ENCODE measurements at regions not wholly inside any gene's neighbourhood (a gene's known extent, or its start where the extent isn't known, plus 50 kb on each side); places are given as distances from the start of the nearest gene placed in this dataset.

- DNase-seq: no peak
Measured at GRCh38 chr11:114880442-114880841, 202.1 kb downstream of the NXPE2 start.

GRCh38 chr11:114883472-114883871 lies 205.1 kb downstream of the NXPE2 start:
- no peak for DNase-seq

DNA sequence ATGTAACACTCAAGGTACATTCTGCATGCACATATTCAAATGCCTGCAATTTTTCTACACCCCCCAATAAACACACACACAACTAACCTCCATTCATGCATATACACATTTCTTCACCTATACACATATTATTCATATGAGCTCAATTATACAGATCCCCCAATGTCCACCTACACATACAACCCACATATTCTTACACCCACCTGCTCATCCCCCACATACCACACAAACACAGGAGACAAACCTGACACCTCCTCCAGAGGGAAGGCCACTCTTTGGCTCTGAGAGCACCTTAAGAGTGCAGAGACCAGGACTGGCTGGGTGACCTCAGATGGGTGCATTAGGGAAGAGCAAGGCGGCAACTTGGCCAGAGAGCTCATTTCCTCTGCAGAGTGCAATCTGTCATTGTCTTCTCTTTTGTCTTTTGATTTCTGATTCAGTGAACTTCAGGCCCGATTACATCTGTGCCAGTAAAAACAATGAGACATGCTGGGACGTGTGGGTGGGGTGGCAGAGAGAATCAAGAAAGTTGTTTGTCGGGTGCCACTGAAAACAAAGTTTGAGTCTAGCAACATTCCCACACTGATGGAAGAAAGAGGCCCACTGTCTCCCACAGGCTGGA lies 208.4 kb downstream of the NXPE2 start:
- no peak for DNase-seq

GRCh38 chr11:114889594-114890011 lies 211.3 kb downstream of the NXPE2 start:
- DNase-seq: no peak

GRCh38 chr11:114890038-114890437 lies 211.7 kb downstream of the NXPE2 start:
- no peak for DNase-seq

DNA sequence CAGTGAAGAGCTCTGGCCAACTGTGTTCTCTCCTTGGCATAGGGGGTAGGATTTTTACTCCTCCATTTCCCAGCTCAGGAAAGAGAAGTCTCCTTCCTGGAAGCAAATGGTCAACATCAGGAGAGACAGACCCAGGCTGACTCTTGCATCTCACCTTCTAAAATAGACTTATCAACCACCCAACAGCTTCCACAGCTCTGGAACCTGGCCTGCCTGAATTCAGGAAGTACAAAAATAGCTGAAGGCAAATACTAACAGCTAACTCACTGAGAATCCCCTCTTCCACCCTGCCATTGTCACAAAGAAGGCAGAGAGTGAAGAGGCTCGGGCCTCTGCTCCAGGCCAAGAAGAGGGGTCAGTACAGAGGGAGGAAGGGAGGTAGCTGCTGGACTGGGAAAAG lies 213.6 kb downstream of the NXPE2 start:
- DNase-seq: no peak

DNA sequence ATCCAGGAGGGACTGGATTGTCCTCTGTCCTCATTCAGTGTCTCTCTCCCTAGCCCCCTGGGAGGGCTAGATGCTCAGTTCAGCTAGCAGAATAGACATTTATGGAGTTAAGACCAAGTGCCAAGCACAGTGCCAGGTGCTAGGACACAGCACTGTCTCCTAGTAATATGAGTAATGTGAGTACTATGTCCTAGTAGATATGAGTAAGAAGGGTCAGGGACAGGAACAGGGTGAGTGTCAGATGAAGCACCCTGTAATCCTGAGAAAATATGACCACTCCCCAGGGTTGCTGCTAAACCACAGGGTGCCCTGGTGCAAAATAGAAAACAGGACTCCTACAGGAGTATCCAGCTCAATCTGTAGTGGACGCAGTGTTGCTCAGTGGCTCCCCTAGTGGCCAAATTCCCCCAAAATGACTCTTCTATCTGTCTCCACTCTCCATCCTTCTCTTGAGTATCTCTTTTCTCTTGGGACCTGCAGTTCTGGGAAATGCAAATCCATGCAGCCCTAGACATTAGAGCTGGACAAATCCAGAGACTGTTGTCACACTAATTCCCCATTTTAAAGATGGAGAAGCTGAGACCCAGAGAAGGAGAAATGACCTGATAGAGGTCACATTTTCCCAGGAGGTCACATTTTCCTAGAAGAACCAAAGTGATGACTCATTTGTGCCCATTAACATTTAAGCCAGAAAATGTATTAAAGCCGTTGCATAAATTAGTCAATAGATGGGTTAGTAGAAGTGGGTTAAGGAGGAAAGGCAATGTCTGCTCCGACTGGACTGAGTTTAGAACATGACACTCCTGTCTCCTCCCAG lies 214.3 kb downstream of the NXPE2 start:
- peak; percentile 26 for DNase-seq

GRCh38 chr11:114893329-114893728 lies 215.0 kb downstream of the NXPE2 start:
- DNase-seq: no peak

- no peak for DNase-seq
Measured at GRCh38 chr11:114896594-114896993, 218.3 kb downstream of the NXPE2 start.

- no peak for DNase-seq
Measured at GRCh38 chr11:114909866-114910265, 231.5 kb downstream of the NXPE2 start.

- DNase-seq: no peak
Measured at GRCh38 chr11:114912826-114913225, 234.5 kb downstream of the NXPE2 start.

DNA sequence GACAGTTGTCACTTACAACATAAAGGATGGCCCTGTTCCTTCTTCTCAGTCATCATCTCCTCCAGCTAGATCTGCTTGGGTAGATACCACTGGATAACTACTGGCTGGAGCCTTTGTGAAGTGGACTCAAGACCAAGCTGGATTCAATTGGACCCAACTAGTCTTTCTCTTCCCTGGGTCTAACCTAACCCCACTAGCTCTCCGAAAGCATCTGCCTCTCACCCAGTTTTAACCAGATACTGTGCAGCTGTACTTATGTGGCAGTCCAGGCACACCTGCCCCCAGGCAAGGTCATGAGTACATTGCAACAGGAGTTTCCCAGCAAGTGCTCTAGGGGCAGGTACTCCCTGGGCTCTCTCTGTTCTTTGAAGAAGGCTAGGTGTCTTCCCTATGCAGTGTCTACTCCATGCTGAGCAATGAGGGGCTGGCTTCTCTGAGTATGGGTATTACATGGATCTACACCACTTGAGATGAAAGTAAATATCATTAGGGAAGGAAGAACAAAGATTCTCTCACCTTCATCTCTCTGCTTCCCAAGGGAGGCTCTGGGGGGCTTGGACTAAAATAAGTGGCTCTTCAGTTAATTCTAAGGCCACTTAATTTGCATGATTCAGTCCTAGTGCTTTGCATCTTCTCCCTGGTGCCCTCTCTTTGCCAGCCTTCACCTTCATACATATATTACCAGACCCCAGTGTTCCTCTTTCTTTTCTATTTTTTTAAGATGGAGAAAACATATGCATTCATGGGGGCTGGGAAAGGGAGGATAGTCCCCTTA lies 236.1 kb downstream of the NXPE2 start:
- no peak for DNase-seq

GRCh38 chr11:114915871-114916805 lies 237.8 kb downstream of the NXPE2 start:
- no peak for DNase-seq

DNA sequence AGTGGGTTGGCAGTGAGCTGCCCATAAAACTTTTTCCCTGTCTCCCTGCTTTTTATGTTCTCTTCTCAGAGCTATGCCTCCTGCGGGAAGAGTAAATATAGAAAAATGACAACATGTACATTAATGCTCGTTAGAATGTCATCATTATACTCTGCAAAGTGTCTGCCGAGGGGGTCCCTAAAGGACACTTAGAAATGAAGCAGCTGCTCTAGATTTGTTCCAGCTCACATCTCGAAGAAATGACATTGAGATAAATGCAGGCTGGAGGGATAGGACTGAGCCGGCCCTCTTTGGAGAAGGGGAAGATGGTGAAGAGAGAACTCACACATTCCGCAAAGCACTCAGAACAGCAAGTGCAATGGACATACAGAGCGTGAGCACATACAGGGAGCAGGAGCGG lies 240.0 kb downstream of the NXPE2 start:
- peak; percentile 51 for DNase-seq

DNA sequence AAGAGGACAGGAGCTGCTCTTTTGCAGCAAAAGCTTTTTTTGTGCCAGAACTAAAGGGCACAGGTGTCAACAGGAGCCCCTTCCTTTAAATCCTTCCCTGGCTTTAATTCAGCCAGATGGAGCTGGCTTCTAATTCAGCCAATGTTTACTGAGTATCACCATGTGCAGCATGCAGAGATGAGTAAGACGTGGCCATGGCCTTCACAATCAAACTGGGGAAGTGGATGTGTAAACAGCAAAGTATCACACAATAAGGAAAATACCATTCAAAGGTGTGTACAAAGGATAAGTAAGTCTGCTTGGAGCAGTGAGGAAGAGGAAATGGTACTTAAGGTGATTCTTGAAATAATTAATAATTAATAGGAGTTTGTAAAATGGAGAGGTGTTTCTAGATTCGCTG lies 243.4 kb downstream of the NXPE2 start:
- no peak for DNase-seq

DNA sequence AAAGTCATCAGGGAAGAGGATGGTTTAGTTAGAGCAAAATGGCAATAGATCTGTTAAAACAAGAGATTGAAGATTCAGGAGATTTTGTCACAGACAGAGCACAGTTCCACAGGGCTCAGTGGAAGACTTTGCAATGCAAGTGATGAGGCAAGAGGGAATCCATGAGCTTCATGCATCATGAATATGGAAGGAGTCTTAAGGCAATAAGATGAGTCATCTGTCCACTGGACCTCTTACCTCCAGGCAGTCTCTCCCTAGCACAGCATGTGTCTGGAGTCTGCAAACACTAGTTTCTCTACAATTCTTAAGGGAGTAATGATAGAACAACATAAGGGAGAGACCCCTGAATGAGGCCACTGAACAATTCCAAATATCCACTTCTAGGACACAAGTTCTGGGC lies 245.7 kb downstream of the NXPE2 start:
- DNase-seq: no peak

- DNase-seq: no peak
Measured at GRCh38 chr11:114925591-114925990, 247.3 kb downstream of the NXPE2 start.

DNA sequence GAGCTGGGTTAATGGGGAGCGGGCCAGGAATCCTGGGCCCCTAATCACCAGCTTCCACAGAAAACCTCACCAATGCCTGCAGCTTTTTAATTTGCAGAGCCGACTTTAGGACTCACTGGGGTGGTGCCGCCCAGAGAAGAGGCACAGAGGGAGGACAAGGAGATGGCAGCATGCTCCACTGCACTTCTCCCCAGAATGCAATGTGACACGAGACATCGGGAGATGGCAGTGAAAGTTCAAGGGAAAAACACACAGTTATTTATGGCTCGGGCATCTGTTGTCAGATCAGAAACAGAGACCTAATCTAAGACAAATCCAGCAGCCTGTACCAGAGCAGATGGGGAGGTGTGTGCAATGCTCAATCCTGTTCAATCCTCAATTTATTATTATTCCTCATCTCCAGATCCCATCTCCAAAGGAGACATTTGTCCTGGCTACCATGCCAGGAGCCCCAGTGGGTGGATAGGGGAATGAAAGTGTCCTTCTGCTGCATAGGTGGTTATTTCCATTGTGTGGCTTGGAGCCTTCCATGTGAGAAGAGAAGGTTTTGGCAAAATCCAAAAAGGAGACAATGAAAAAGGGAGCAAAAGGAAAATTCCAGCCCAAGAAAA lies 250.0 kb downstream of the NXPE2 start:
- no peak for DNase-seq

DNA sequence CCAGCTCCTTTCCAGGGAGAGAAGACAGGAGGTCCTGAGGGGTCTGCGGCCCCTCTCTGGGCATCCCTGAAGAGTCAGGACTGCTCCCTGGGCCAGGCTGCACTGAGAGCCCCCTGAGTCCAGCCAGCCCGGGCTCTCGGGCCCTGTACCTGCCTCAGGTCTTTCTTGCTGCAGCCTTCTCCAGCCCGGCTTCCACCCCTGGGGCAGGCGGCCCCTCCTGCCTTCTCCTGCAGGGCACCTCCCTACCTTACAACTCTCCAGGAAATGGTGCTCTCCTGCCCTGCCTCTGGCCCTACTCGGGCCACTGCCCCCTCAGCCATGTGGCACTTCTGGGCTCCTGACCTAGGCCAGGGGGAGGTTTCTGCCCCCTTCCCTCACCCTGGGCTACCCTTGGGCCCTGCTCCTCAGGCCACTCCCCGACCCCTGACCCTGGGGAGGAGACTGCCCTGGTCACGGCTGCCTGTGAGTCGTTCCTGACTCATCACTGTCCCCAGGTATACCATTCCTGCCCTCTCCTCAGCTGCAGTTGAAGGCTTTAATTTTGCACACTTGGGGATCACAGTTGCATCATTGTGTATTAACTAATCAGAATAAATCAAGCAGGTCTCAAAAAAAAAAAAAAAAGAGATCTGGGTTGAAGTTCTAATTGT lies 251.1 kb downstream of the NXPE2 start:
- no peak for DNase-seq

- DNase-seq: no peak
Measured at GRCh38 chr11:114938799-114939198, 260.5 kb downstream of the NXPE2 start.

- DNase-seq: peak; percentile 47
Measured at GRCh38 chr11:114942207-114942606, 263.9 kb downstream of the NXPE2 start.

Data from NCI-H69 (cell line).